ENCODE measurements at regions not wholly inside any gene's neighbourhood (a gene's known extent, or its start where the extent isn't known, plus 50 kb on each side); places are given as distances from the start of the nearest gene placed in this dataset.

GRCh38 chr10:64102916-64103315 lies 581.7 kb downstream of the REEP3 start:
- DNase-seq: no peak
- Histone ChIP-seq H3K4me3 (ENCODE audit: low read depth, low read length) (no peak overlapping the region), H3K9me3 (no peaks in the 10 kb centered on the region), H3K27me3 (replicated peaks; ENCODE audit: control insufficient read depth, insufficient read depth, low read length) (no peaks in the 10 kb centered on the region), H3K36me3 (ENCODE audit: control insufficient read depth, insufficient read depth, low read length) (no peaks in the 10 kb centered on the region), H3K4me1 (no peaks in the 10 kb centered on the region)
- Mint-ChIP-seq H3K27me3 (ENCODE audit: insufficient read depth, unreplicated experiment) (peaks cover 4% of the 10 kb centered on the region), H3K4me3 (ENCODE audit: unreplicated experiment) (no peak overlapping the region), H3K27ac (ENCODE audit: unreplicated experiment) (no peak overlapping the region), H3K4me1 (ENCODE audit: low read depth, unreplicated experiment) (no peaks in the 10 kb centered on the region), H3K9me3 (ENCODE audit: unreplicated experiment) (no peaks in the 10 kb centered on the region), H3K36me3 (ENCODE audit: insufficient read depth, unreplicated experiment) (no peaks in the 10 kb centered on the region)
- ChIA-PET POLR2A (no interaction called here), CTCF (no interaction called here)
- no TSS peak for BruUV-seq (replicated peaks)
- intact Hi-C loops (cut with micrococcal nuclease; ENCODE audit: unreplicated experiment): no loop called here
- TF ChIP-seq CTCF (IDR thresholded peaks at IDR 0.05; ENCODE audit: insufficient read depth in 1 of 2, low read depth in 1 of 2, low read length in 1 of 2, severe bottlenecking in 1 of 2, unreplicated experiment in 1 of 2): no peak

- ChIA-PET CTCF (interaction anchor here (1.2 kb wide), 1 partner anchor 8 kb away, joined by 3 read pairs; no protein-coding TSS in a partner anchor), POLR2A (no interaction called here)
- TF ChIP-seq CTCF (IDR thresholded peaks at IDR 0.05; ENCODE audit: insufficient read depth in 1 of 2, low read depth in 1 of 2, low read length in 1 of 2, severe bottlenecking in 1 of 2, unreplicated experiment in 1 of 2): no peak
- no peaks in the 10 kb centered on the region for H3K9me3 ChIP-seq
- H3K4me3 ChIP-seq (ENCODE audit: low read depth, low read length): no peak overlapping the region
- no peaks in the 10 kb centered on the region for H3K27me3 ChIP-seq (replicated peaks; ENCODE audit: control insufficient read depth, insufficient read depth, low read length)
- no peaks in the 10 kb centered on the region for H3K4me1 ChIP-seq
- H3K27me3 Mint-ChIP-seq (ENCODE audit: insufficient read depth, unreplicated experiment): peaks cover 2% of the 10 kb centered on the region
- intact Hi-C loops (cut with micrococcal nuclease; ENCODE audit: unreplicated experiment): no loop called here
- no peaks in the 10 kb centered on the region for H3K4me1 Mint-ChIP-seq (ENCODE audit: low read depth, unreplicated experiment)
- no peak overlapping the region for H3K27ac Mint-ChIP-seq (ENCODE audit: unreplicated experiment)
- H3K36me3 ChIP-seq (ENCODE audit: control insufficient read depth, insufficient read depth, low read length): no peaks in the 10 kb centered on the region
- DNase-seq: no peak
- H3K36me3 Mint-ChIP-seq (ENCODE audit: insufficient read depth, unreplicated experiment): no peaks in the 10 kb centered on the region
- BruUV-seq (replicated peaks): no TSS peak
- no peak overlapping the region for H3K4me3 Mint-ChIP-seq (ENCODE audit: unreplicated experiment)
- no peaks in the 10 kb centered on the region for H3K9me3 Mint-ChIP-seq (ENCODE audit: unreplicated experiment)
Measured at GRCh38 chr10:64103750-64104470, 582.7 kb downstream of the REEP3 start.

GRCh38 chr10:64109926-64110495 lies 588.8 kb downstream of the REEP3 start:
- Mint-ChIP-seq H3K27ac (ENCODE audit: unreplicated experiment) (no peak overlapping the region), H3K4me3 (ENCODE audit: unreplicated experiment) (no peak overlapping the region), H3K27me3 (ENCODE audit: insufficient read depth, unreplicated experiment) (peaks cover 5% of the 10 kb centered on the region), H3K9me3 (ENCODE audit: unreplicated experiment) (no peaks in the 10 kb centered on the region), H3K36me3 (ENCODE audit: insufficient read depth, unreplicated experiment) (no peaks in the 10 kb centered on the region), H3K4me1 (ENCODE audit: low read depth, unreplicated experiment) (peaks cover 7% of the 10 kb centered on the region)
- intact Hi-C loops (cut with micrococcal nuclease; ENCODE audit: unreplicated experiment): no loop called here
- POLR2A ChIA-PET: no interaction called here
- Histone ChIP-seq H3K27me3 (replicated peaks; ENCODE audit: control insufficient read depth, insufficient read depth, low read length) (no peaks in the 10 kb centered on the region), H3K36me3 (ENCODE audit: control insufficient read depth, insufficient read depth, low read length) (no peaks in the 10 kb centered on the region), H3K4me3 (ENCODE audit: low read depth, low read length) (no peak overlapping the region), H3K9me3 (no peaks in the 10 kb centered on the region; the same call in 1 of the 2 replicates), H3K4me1 (no peaks in the 10 kb centered on the region; the same call in 1 of the 2 replicates)
- no peak for TF ChIP-seq CTCF (IDR thresholded peaks at IDR 0.05; ENCODE audit: insufficient read depth in 1 of 2, low read depth in 1 of 2, low read length in 1 of 2, severe bottlenecking in 1 of 2, unreplicated experiment in 1 of 2)
- CTCF ChIA-PET: no interaction called here
- BruUV-seq (replicated peaks): no TSS peak
- no peak for DNase-seq

Data from Caco-2 (cell line).